GM19324 (cell line): ENCODE measurements at regions not wholly inside any gene's neighbourhood (a gene's known extent, or its start where the extent isn't known, plus 50 kb on each side); places are given as distances from the start of the nearest gene placed in this dataset.

ENCODE experiments used
- ATAC-seq: cut with Tn5 transposase; IDR thresholded peaks from one replicate; pipeline ENCODE4 v1.9.1; 2021; ENCODE audit warnings: mild to moderate bottlenecking, moderate library complexity; ENCODE audit not compliant: unreplicated experiment, low FRiP score

GRCh38 chr10:56782503-56782902 lies 421.4 kb upstream of the ZWINT start:
- ATAC-seq = no peak

- no peak for ATAC-seq
Observed at GRCh38 chr10:56771343-56771742, 410.3 kb upstream of the ZWINT start.

- no peak for ATAC-seq
Observed at GRCh38 chr10:56763090-56763489, 402.0 kb upstream of the ZWINT start.

GRCh38 chr10:56745490-56745889 lies 384.4 kb upstream of the ZWINT start:
- no peak for ATAC-seq

GRCh38 chr10:56728349-56728748 lies 367.3 kb upstream of the ZWINT start:
- ATAC-seq = no peak

- ATAC-seq = no peak
Observed at GRCh38 chr10:56722912-56723311, 361.9 kb upstream of the ZWINT start.

GRCh38 chr10:56715262-56715661 lies 354.2 kb upstream of the ZWINT start:
- ATAC-seq = no peak

GRCh38 chr10:56698506-56698905 lies 337.4 kb upstream of the ZWINT start:
- no peak for ATAC-seq

- ATAC-seq = no peak
Observed at GRCh38 chr10:56679578-56679977, 318.5 kb upstream of the ZWINT start.

GRCh38 chr10:56662765-56663447 lies 301.8 kb upstream of the ZWINT start:
- ATAC-seq = peak; percentile 90

GRCh38 chr10:56653289-56653688 lies 292.2 kb upstream of the ZWINT start:
- no peak for ATAC-seq

- ATAC-seq = no peak
Observed at GRCh38 chr10:56646329-56647111, 285.5 kb upstream of the ZWINT start.

GRCh38 chr10:56633876-56634452 lies 272.9 kb upstream of the ZWINT start:
- ATAC-seq = peak; percentile 100

- ATAC-seq = no peak
Observed at GRCh38 chr10:56632537-56632936, 271.5 kb upstream of the ZWINT start.

- peak; percentile 73 for ATAC-seq
Observed at GRCh38 chr10:56624082-56624481, 263.0 kb upstream of the ZWINT start.

- peak; percentile 28 for ATAC-seq
Observed at GRCh38 chr10:56623064-56623463, 262.0 kb upstream of the ZWINT start.

- ATAC-seq = peak; percentile 60
Observed at GRCh38 chr10:56622335-56622973, 261.4 kb upstream of the ZWINT start.

- ATAC-seq = no peak
Observed at GRCh38 chr10:56606202-56606601, 245.1 kb upstream of the ZWINT start.

GRCh38 chr10:56605051-56605450 lies 244.0 kb upstream of the ZWINT start:
- ATAC-seq = no peak

GRCh38 chr10:56604624-56605023 lies 243.6 kb upstream of the ZWINT start:
- ATAC-seq = no peak

- ATAC-seq = no peak
Observed at GRCh38 chr10:56599201-56599600, 238.1 kb upstream of the ZWINT start.
